Head of caudate nucleus (tissue), 42 donors: ENCODE measurements at regions not wholly inside any gene's neighbourhood (a gene's known extent, or its start where the extent isn't known, plus 50 kb on each side); places are given as distances from the start of the nearest gene placed in this dataset.
"Not testable (repeated sequence)": the region's sequence is repeated elsewhere in the genome, so short reads cannot be mapped to it uniquely, and the experiment has no call there.

Experiments used
- DNase-seq, 42 donors: peaks; one replicate each; pipeline versions ENCODE4 v3.0.0 to v3.0.0-alpha.2; 2020 to 2021; ENCODE audit warnings: mixed read lengths in 7 of 42
- intact Hi-C: fragments of 100-400 bp; cut with DNase I; formaldehyde crosslinking; loops from one replicate; pipeline ENCODE4 v1.15.0; 2022

DNA sequence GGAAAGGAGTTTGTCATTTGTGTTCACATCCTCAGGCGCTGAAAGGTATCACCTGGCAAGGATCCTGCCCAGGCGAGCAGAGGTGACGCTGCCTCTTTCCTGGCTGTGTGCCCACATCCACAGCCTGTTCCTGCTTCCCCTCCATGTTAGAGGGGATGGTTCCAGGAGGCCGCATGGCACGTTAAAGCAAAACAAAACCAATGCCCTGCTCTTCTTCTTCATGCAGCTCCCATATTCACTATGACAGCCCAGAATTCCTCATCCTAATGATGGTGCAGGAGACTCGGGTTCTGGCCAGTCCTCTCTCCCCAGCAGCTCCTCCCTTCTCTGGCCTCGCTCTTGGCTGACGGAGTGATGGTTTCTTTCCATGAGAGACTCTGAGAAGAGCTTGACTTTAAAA is 678.5 kb upstream of the ANKRD30A start:
- DNase-seq = no peak
- intact Hi-C loops = no loop called here

GRCh38 chr10:36443233-36443632 is 682.2 kb upstream of the ANKRD30A start:
- intact Hi-C loops = no loop called here
- no peak for DNase-seq

DNA sequence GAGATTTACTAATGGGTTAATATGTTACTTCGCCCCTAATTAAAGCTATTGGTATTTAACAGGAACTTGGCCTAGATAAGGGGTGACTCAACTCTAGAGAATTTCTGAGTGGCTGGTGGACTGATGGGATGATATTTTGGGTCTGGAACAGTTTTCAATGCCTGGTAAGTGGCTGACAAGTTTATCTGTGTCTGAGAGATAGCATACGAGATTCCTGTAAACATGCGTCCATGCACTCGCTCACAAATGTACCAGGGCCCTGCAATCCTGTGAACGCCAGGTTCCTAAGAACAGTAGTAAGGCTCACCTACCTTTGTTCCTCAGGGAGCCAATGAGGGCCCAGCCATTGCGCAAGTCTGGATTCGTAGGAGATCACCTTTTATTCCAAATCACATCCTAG is 683.8 kb upstream of the ANKRD30A start:
- intact Hi-C loops = no loop called here
- no peak for DNase-seq

DNA sequence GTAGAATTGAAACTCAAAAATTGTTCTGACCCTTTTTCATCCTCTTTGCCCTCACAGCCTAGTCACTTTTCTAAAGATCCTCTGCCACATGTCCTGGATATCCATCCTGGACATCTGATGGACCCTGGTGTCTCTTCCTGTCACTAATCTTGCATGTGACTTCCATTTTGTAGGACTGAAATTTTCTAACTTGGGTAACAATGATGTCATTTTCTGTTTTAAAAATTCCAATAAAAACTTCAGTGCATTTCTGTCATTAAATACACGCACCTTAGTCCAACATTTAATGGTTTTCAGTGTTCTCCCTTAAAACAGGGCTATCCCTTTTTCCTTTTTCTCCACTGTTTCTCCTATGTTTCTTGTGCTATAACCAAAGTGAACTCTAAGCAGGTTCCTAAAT is 684.9 kb upstream of the ANKRD30A start:
- intact Hi-C loops = no loop called here

DNA sequence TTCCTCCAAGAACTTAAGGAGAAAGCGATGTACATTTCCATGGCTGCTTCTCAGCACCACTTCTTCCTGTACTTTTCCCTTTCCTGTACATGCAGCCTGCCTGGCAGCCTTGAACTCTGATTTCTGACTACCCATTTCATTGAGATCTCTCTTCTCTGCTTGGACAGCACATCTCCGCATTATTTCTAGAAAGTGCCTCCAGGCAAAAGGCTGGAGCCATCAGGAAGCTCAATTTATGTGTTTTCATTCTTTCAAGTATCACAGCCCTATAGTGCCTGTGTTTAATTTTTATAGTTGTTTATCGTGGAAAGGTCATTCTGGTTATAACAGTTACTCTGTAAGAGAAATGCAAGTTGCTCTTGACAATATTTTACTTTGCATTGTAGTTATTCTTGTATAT is 688.0 kb upstream of the ANKRD30A start:
- intact Hi-C loops = no loop called here
- no peak for DNase-seq

More for the DNA sequence above, 684.9 kb upstream of the ANKRD30A start:
- DNase-seq = no peak

DNA sequence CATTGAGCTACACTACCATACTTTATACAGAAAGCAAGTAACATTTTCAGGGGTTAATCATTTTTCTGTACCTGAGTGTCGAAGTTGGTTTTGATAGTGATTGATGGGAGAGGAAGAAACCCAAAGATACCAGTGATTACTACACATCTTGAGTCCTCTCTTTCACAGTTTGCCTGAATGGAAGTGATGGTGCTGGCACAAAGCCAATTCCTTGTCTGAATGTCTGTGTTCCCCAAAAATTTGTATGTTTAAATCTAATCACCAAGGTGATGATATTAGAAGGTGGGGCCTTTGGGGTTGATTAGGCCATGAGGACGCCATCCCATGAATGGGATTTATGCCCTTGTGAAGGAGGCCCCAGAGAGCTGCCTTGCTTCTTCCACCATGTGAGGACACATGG is 696.9 kb upstream of the ANKRD30A start:
- DNase-seq = no peak
- intact Hi-C loops = no loop called here

GRCh38 chr10:36425131-36425797 is 700.1 kb upstream of the ANKRD30A start:
- no peak for DNase-seq
- intact Hi-C loops = no loop called here

- intact Hi-C loops = no loop called here
These were observed 700.9 kb upstream of the ANKRD30A start for GRCh38 chr10:36424502-36424901.

DNA sequence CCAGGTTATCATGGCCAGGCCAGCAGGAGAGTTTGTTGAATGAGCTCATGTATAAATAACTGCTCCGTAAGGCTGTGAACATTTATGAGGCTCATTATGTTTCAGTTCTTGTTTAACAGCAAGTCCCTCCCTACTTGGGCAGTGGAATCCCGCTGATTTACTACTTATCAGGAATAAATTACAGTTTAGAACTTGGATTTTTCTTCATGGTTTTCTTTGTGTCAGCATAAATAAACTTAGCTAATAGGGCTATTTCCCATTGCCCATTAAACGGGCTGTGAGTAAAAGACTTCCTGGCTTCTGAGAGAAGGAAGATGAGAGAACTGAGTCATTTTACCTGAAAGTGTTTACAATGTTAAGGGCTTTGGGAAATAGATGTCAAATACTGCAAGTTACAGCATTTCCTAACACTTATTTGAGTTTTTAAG is 701.6 kb upstream of the ANKRD30A start:
- intact Hi-C loops = no loop called here
- no peak for DNase-seq

More at GRCh38 chr10:36424502-36424901, 700.9 kb upstream of the ANKRD30A start:
- no peak for DNase-seq

- no peak for DNase-seq
These were observed 703.4 kb upstream of the ANKRD30A start for GRCh38 chr10:36421992-36422391.

DNA sequence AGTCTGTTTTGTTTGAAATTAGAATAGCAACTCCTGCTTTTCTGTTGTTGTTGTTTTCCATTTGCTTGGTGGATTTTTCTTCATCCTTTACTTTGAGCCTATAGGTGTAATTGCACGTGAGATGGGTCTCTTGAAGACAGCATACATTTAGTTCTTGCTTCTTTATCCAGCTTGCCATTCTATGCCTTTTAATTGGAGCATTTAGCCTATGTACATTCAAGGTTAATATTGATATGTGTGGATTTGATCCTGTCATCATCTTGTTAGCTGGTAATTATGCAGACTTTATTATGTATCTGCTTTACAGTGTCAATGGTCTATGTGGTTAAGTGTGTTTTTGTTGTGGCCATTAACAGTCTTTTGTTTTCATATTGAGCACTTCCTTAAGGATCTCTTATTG is 708.9 kb upstream of the ANKRD30A start:
- no peak for DNase-seq
- intact Hi-C loops = no loop called here

More at GRCh38 chr10:36421992-36422391, 703.4 kb upstream of the ANKRD30A start:
- intact Hi-C loops = no loop called here

DNA sequence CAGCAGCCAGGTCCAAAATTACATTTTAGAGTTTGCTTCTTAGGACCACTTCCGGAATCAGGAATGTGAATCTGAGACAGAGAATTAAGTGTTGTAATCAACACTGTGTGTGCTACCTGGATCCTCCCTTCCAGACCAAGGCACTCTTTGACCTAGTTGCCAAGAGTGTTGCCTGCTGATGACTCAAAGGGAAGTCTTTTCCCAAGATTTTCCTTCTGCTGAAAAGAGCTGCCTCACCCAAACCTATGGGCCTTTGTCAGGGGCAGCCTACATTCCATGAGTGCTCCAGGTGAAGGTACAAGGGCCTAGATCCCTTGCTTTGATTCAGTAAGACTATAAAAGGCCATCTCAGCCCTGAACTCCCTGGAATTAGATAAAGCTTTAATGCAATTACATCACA is 712.5 kb upstream of the ANKRD30A start:
- intact Hi-C loops = no loop called here
- no peak for DNase-seq

DNA sequence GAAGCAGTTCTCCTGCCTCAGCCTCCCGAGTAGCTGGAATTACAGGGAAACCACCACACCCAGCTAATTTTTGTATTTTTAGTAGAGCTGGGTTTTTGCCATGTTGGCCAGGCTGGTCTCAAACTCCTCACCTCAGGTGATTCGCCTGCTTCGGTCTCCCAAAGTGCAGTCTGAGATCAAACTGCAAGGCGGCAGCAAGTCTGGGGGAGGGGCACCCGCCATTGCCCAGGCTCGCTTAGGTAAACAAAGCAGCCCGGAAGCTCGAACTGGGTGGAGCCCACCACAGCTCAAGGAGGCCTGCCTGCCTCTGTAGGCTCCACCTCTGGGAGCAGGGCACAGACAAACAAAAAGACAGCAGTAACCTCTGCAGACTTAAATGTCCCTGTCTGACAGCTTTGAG is 725.2 kb upstream of the ANKRD30A start:
- intact Hi-C loops, DNase-seq: not testable (repeated sequence)

GRCh38 chr10:36393801-36394200 is 731.6 kb upstream of the ANKRD30A start:
- intact Hi-C loops = no loop called here
- DNase-seq = no peak

DNA sequence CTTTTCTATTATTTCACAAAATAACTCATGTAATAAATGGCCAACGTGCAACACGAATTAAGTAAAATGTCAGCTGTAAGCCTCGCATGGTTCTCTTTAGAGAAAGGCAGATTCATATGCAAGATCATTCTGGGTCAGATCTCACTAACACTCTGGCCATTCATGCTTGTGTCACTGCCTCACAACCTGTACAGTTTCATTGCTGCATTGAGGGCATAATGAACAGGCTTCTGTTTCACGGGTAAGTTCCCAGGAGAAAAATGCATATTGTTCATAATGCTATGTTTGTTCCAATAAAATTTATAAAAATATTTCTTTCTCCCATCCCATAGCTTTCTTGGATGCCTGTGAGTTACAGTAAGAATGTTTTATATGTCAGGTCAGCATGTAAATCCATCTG is 734.0 kb upstream of the ANKRD30A start:
- intact Hi-C loops = no loop called here

DNA sequence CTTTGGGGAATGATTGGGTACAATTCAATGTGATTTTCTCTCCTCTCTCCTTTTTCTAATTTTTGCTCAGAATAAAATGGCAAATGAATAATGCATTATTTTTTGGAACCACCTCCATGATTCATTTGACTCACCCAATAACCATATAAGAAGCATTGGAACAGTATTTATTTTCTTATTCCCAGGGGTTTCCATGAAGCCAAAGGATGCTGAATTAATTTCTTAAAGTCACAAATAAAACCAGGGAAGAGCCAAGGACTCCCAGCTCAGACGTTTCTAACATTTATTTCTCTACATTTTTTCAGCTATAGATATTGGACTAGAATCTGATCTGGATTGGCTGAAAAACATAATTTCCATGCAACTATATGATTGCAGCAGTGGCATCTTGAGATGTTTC is 735.2 kb upstream of the ANKRD30A start:
- intact Hi-C loops = no loop called here
- no peak for DNase-seq

More for the DNA sequence above, 734.0 kb upstream of the ANKRD30A start:
- no peak for DNase-seq

DNA sequence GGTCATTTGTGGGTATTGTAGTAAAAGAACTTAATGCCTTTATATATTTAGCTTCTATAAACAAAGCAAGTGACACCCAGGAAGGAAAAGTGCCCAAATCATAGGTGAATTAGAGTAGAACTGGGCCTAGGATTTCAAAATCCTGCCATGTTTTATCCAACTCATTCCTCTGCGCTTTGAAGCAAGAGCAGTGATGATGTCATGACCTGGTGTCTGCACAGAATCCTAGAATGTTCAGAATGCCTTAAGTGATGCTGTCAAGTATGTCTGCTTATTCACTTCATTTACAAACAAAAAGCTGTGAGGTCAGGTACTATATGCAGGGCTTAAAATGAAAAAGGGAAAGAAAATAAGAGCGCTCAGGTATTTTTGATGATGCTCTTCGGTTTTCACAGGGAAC is 737.2 kb upstream of the ANKRD30A start:
- DNase-seq = no peak
- intact Hi-C loops = no loop called here

GRCh38 chr10:36385693-36386092 is 739.7 kb upstream of the ANKRD30A start:
- no peak for DNase-seq
- intact Hi-C loops = no loop called here

GRCh38 chr10:36383349-36383748 is 741.3 kb upstream of the FZD8 start:
- intact Hi-C loops = no loop called here
- DNase-seq = no peak

DNA sequence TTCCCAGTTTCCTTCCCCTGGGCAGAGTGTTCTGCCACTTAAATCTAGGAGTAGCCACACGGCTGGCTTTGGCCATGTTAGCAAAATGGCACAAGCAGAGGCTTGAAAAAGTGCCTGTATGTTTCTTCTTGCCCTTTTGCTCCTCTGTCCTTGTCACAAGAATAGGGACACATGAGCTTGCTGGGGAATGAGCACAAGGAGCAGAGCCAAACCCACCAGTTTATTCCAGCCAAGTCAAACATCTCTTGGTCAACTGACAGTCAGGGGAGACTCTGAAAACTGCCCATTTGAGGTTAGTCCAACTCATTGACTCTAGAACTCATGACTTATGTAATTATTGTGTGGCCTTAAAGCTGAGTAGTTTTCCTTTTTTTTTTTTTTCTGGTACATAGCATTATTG is 739.7 kb upstream of the FZD8 start:
- intact Hi-C loops = no loop called here
- DNase-seq = no peak

DNA sequence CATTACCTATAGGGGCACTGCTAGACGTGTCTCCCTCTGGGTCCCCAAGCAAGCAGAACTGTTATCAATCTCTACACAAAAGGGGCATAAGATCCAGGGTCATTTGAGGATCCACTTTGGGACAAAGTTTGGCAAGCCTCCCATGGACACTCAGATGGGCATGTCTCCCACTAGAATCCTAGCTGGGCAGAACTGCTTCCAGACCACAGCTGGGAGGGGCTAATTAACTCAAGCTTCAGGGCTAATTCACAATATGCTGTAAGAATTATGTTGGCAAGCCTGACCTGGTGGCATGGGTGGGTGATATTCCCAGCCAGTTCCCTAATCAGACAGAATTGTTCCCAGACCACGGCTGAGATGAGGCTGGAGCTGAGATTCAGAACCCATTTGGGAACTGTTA is 738.4 kb upstream of the FZD8 start:
- intact Hi-C loops = no loop called here
- no peak for DNase-seq

GRCh38 chr10:36375107-36375506 is 733.0 kb upstream of the FZD8 start:
- intact Hi-C loops = no loop called here
- DNase-seq = no peak
